ENCODE measurements at regions not wholly inside any gene's neighbourhood (a gene's known extent, or its start where the extent isn't known, plus 50 kb on each side); places are given as distances from the start of the nearest gene placed in this dataset.
A peak's percentile ranks its signal among the peaks of the same experiment; 100 is the strongest.
"Not testable (repeated sequence)": the region's sequence is repeated elsewhere in the genome, so short reads cannot be mapped to it uniquely, and the experiment has no call there.

DNA sequence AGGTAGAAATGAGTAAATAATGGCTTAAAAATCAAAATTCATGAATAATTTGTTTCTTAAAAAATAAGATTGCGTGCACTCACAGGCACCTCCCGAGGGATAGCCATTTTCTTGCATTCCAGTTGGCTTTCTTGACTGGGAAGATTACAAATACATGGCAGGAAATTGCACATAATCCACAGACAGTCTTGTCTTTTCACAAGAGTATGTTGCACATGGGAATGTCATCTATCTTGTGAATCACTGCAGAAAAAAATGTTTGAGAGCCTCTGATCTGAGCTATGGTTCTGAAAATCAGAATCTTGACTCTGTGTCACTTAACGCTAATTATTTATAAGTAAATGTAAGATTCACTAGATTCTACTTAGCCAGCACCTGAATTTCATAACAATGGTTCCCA is 74.1 kb upstream of the PRKG1 start:
- DNase-seq = no peak

GRCh38 chr10:51000976-51001375 is 73.3 kb upstream of the PRKG1 start:
- DNase-seq = no peak

- no peak for DNase-seq
These were observed 72.7 kb upstream of the PRKG1 start for GRCh38 chr10:51001587-51001986.

GRCh38 chr10:51002469-51002868 is 71.8 kb upstream of the PRKG1 start:
- DNase-seq = no peak

DNA sequence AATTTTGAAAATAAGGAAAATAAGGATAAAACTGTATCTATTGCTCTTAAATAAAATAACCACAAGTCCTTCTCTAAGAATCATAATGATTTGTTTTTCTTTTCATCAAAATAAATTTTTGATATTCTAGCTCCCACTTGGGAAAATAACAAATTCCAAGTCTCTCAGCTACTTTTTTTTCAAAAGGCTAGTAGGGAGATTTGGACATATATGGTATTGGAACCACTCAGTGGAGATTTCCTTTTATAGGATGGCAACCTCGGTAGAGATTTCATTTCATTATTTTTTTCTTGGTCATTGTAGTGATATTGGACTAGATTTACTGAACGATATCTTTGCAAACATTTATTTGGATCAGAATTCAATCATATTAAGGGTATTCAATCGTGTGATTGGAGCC is 69.5 kb upstream of the PRKG1 start:
- DNase-seq = no peak

GRCh38 chr10:51005551-51005950 is 68.7 kb upstream of the PRKG1 start:
- no peak for DNase-seq

GRCh38 chr10:51006686-51007085 is 67.6 kb upstream of the PRKG1 start:
- no peak for DNase-seq

- DNase-seq = no peak
These were observed 66.5 kb upstream of the PRKG1 start for GRCh38 chr10:51007781-51008180.

- DNase-seq = no peak
These were observed 65.9 kb upstream of the PRKG1 start for GRCh38 chr10:51008346-51008745.

DNA sequence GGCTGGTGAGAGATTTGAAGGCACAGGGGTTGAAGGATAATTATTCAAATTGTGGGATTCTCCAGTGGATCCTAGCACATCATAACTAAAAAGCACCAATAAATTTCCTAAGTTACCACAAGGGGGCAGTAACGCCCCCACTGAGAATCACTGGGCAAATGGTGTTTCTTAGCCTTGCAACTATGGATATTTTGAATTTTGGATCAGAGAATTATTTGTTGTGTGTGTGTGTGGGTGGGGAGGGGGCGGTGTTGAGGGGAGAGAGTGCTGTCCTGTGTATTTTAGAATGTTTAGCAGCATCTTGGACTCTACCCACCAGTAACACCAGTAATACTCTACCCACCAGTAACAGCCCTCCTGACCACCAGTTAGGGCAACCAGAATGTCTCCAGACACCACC is 63.3 kb upstream of the PRKG1 start:
- peak in 1 of 5 donors; percentile 10 for DNase-seq

- DNase-seq = no peak
These were observed 62.2 kb upstream of the PRKG1 start for GRCh38 chr10:51012073-51012472.

- no peak for DNase-seq
These were observed 59.5 kb upstream of the PRKG1 start for GRCh38 chr10:51014680-51015389.

DNA sequence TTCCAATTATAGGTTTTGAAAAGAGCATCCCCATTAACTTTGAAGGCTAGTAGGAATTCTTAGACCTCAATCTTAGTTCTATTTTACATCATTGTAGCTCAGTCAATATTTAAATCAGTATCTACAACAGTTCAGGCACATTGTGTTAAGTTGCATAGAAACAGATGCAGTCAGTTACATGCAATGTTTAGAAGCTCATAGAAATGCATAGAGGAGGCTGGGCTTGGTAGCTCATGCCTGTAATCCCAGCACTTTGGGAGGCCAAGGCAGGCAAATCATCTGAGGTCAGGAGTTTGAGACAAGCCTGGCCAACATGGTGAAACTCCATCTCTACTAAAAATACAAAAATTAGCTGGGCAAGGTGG is 58.9 kb upstream of the PRKG1 start:
- DNase-seq = not testable (repeated sequence)

- no peak for DNase-seq
These were observed 54.1 kb upstream of the PRKG1 start for GRCh38 chr10:51020200-51020599.

GRCh38 chr10:51022933-51023585 is 51.2 kb upstream of the PRKG1 start:
- DNase-seq = no peak

DNA sequence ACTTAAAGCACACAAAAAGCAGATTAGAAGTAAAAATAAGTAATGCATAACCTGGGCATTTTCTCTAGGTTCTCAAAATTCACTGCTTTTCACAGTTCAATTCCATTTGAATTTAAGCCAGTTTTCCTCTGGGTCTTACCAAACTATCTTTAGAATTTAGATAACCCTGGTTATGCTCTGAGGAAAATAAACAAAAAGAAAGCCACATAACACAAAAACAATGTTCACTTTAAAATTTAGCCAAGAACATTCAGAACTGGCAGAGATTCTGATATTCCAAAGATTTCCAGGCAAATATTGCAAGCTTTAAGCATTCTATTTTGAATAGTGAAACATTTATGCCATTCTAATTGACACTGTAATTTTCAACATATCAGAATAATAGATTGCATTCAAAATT is 50.7 kb upstream of the PRKG1 start:
- DNase-seq = no peak

Data from T-helper 1 cell (primary cell).